KMS-11 (cell line): ENCODE measurements at regions not wholly inside any gene's neighbourhood (a gene's known extent, or its start where the extent isn't known, plus 50 kb on each side); places are given as distances from the start of the nearest gene placed in this dataset.

ENCODE experiments used
- H2AFZ ChIP-seq: fragments of 200-600 bp; sonication (generic); 2 replicates; pipeline ENCODE4 v1.6.1; 2016; ENCODE audit warnings: antibody characterized with exemption, mixed run types, low read depth
- H3K27ac ChIP-seq: fragments of 200-600 bp; sonication (generic); 2 replicates; pipeline ENCODE4 v1.6.1; 2016; ENCODE audit warnings: mild to moderate bottlenecking, mixed run types
- H3K27me3 ChIP-seq: fragments of 200-600 bp; sonication (generic); 2 replicates; pipeline ENCODE4 v1.6.1; 2017; ENCODE audit warnings: mild to moderate bottlenecking, low read depth, mixed run types, moderate library complexity; ENCODE audit not compliant: insufficient read depth
- H3K36me3 ChIP-seq: fragments of 200-600 bp; sonication (generic); 2 replicates; pipeline ENCODE4 v1.6.1; 2017; ENCODE audit warnings: mild to moderate bottlenecking, mixed run types; ENCODE audit not compliant: insufficient read depth
- H3K4me1 ChIP-seq: fragments of 200-600 bp; sonication (generic); 2 replicates; pipeline ENCODE4 v1.6.1; 2016; ENCODE audit warnings: mild to moderate bottlenecking, low read depth, mixed run types; ENCODE audit not compliant: poor library complexity, severe bottlenecking
- H3K4me2 ChIP-seq: fragments of 200-600 bp; sonication (generic); 2 replicates; pipeline ENCODE4 v1.7.0; 2016; ENCODE audit warnings: mild to moderate bottlenecking, mixed run types
- H3K4me3 ChIP-seq: fragments of 200-600 bp; sonication (generic); IDR thresholded peaks from 2 replicates; pipeline ENCODE4 v1.6.1; 2017; ENCODE audit warnings: low read depth, low read length, mixed read lengths; ENCODE audit not compliant: insufficient read depth
- H3K79me2 ChIP-seq: fragments of 200-600 bp; sonication (generic); 2 replicates; pipeline ENCODE4 v1.6.1; 2016; ENCODE audit warnings: low read depth, mixed run types; ENCODE audit not compliant: insufficient read depth
- H3K9ac ChIP-seq: fragments of 200-600 bp; sonication (generic); 2 replicates; pipeline ENCODE4 v1.6.1; 2016; ENCODE audit warnings: mild to moderate bottlenecking, mixed run types
- H4K20me1 ChIP-seq: fragments of 200-600 bp; sonication (generic); 2 replicates; pipeline ENCODE4 v1.6.1; 2016; ENCODE audit warnings: mild to moderate bottlenecking, mixed run types; ENCODE audit not compliant: insufficient read depth
- TF ChIP-seq, protein P1 (sequence below): fragments of 200-600 bp; sonication (generic); conservative IDR thresholded peaks from 2 replicates; pipeline ENCODE4 v1.6.1; 2017; ENCODE audit warnings: low read depth, mild to moderate bottlenecking, antibody characterized with exemption, low read length, moderate library complexity, mixed read lengths

DNA sequence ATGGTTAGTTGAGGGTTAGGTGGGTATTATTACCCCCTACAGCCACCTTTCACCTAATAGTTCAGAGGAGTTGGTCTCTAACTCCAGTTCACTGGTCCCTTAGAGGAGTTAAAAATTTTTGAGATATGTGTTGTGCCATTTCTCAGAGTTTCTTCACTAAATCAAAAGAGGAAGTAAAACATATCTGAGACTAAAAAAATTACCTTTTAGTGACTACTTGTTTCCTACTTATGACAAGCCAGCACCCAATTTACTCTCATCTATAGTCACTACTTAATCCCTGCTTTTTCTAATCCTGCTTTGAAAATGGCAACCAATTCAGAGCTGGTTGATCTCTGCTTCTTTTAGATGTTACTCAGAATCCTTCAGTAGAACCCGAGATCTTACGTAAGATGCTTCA, 1316.8 kb upstream of the B3GALT2 start:
- no peaks in the 10 kb centered on the region for H3K4me1 ChIP-seq
- TF ChIP-seq, protein P1, sequence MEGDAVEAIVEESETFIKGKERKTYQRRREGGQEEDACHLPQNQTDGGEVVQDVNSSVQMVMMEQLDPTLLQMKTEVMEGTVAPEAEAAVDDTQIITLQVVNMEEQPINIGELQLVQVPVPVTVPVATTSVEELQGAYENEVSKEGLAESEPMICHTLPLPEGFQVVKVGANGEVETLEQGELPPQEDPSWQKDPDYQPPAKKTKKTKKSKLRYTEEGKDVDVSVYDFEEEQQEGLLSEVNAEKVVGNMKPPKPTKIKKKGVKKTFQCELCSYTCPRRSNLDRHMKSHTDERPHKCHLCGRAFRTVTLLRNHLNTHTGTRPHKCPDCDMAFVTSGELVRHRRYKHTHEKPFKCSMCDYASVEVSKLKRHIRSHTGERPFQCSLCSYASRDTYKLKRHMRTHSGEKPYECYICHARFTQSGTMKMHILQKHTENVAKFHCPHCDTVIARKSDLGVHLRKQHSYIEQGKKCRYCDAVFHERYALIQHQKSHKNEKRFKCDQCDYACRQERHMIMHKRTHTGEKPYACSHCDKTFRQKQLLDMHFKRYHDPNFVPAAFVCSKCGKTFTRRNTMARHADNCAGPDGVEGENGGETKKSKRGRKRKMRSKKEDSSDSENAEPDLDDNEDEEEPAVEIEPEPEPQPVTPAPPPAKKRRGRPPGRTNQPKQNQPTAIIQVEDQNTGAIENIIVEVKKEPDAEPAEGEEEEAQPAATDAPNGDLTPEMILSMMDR = no peak
- H3K79me2 ChIP-seq = no peaks in the 10 kb centered on the region
- H4K20me1 ChIP-seq = no peaks in the 10 kb centered on the region
- no peak overlapping the region for H3K4me3 ChIP-seq
- no peak overlapping the region for H2AFZ ChIP-seq
- no peaks in the 10 kb centered on the region for H3K36me3 ChIP-seq
- H3K27ac ChIP-seq = no peak overlapping the region
- no peak overlapping the region for H3K4me2 ChIP-seq
- H3K27me3 ChIP-seq = no peaks in the 10 kb centered on the region
- no peak overlapping the region for H3K9ac ChIP-seq

DNA sequence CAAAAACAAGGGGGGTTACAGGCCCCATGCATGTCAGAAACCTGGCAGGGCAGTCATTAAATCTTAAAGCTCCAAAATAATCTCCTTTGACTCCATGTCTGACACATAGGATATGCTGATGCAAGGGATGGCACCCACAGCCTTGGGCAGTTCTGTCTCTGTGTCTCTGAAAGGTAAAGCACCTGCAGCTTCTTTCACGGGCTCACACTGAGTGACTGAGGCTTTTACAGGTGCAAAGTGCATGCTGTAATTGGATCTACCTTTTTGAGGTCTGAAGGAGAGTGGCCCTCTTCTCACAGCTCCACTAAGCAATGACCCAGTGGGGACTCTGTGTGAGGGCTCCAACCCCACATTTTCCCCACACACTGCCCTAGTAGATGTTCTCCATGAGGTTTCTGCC, 1309.0 kb upstream of the B3GALT2 start:
- Histone ChIP-seq H3K27ac (no peak overlapping the region), H4K20me1 (no peaks in the 10 kb centered on the region), H3K27me3 (no peaks in the 10 kb centered on the region), H3K4me1 (no peaks in the 10 kb centered on the region), H3K79me2 (no peaks in the 10 kb centered on the region), H3K4me3 (no peak overlapping the region), H2AFZ (no peak overlapping the region), H3K4me2 (no peak overlapping the region), H3K9ac (no peak overlapping the region), H3K36me3 (no peaks in the 10 kb centered on the region)
- TF ChIP-seq, protein P1 = no peak

DNA sequence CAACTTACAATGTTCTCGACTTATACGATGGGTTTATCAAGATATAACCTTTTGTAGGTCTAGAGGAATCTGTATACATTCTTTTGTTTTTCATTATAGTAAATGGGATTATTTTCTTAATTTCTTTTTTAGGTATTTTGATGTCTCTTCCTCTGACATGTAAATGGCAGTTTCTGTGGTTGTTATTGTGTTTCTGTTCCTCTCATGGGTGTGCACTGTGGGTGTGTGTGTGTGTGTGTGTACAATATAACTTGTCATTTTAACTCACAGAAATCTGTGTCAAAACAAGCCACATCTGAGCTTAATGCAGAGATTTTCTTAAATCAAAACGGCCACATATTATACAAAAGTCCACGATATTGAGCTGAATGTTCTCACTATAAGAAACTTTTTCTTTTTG, 1300.8 kb upstream of the B3GALT2 start:
- Histone ChIP-seq H3K4me2 (no peak overlapping the region), H3K9ac (no peak overlapping the region), H3K36me3 (no peaks in the 10 kb centered on the region), H3K27me3 (no peaks in the 10 kb centered on the region), H3K79me2 (no peaks in the 10 kb centered on the region), H3K4me1 (no peaks in the 10 kb centered on the region), H3K4me3 (no peak overlapping the region), H2AFZ (no peak overlapping the region), H4K20me1 (no peaks in the 10 kb centered on the region), H3K27ac (no peak overlapping the region)
- TF ChIP-seq, protein P1 = no peak

DNA sequence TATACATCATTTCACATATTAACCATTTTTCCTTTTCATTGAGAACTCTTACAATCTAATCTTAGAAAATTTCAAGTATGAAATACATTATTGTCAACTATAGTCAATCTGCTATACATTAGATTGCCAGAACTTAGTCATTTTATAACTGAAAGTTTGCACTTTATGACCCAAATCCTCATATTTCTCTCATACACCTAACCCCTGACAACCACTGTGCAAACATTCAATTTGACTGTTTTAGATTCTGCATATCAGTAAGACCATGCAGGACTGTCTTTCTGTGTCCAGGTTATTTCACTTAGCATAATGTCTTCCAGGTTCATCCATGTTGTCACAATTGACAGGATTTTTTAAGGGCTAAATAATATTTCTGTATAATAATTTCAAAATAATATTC, 1299.0 kb upstream of the B3GALT2 start:
- H3K27me3 ChIP-seq = no peaks in the 10 kb centered on the region
- H3K4me3 ChIP-seq = no peak overlapping the region
- H3K79me2 ChIP-seq = no peaks in the 10 kb centered on the region
- H3K27ac ChIP-seq = no peak overlapping the region
- no peaks in the 10 kb centered on the region for H4K20me1 ChIP-seq
- no peaks in the 10 kb centered on the region for H3K4me1 ChIP-seq
- H3K36me3 ChIP-seq = no peaks in the 10 kb centered on the region
- TF ChIP-seq, protein P1 = no peak
- no peak overlapping the region for H2AFZ ChIP-seq
- no peak overlapping the region for H3K9ac ChIP-seq
- no peak overlapping the region for H3K4me2 ChIP-seq

DNA sequence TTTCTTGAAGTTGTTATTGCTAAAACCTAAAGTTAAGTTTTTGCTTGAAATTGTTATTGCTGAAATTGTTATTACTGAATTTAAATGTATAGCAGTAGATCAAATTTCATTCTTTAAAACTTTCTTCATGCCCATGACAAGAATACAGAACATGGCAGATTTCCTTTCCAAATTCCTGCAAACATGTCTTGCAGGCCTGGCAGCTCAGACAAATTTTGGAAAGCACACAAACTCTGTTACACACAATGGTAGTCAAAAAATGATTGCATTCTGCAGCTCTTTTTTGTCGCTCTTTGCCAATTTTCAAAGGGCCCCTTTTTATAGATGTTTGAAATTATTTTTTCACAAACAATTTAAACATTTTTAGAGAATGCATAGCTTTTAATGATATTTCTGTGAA, 1292.3 kb upstream of the B3GALT2 start:
- H3K36me3 ChIP-seq = no peaks in the 10 kb centered on the region
- H2AFZ ChIP-seq = no peak overlapping the region
- no peak overlapping the region for H3K9ac ChIP-seq
- no peak overlapping the region for H3K27ac ChIP-seq
- TF ChIP-seq, protein P1 = no peak
- H3K27me3 ChIP-seq = no peaks in the 10 kb centered on the region
- no peak overlapping the region for H3K4me2 ChIP-seq
- H3K79me2 ChIP-seq = no peaks in the 10 kb centered on the region
- no peaks in the 10 kb centered on the region for H4K20me1 ChIP-seq
- no peaks in the 10 kb centered on the region for H3K4me1 ChIP-seq
- H3K4me3 ChIP-seq = no peak overlapping the region
